HG03139 (cell line): ENCODE measurements at regions not wholly inside any gene's neighbourhood (a gene's known extent, or its start where the extent isn't known, plus 50 kb on each side); places are given as distances from the start of the nearest gene placed in this dataset.
A peak's percentile ranks its signal among the peaks of the same experiment; 100 is the strongest.
"Not testable (repeated sequence)": the region's sequence is repeated elsewhere in the genome, so short reads cannot be mapped to it uniquely, and the experiment has no call there.

Experiments
- ATAC-seq: cut with Tn5 transposase; IDR thresholded peaks from one replicate; pipeline ENCODE4 v1.9.1; 2021; ENCODE audit not compliant: unreplicated experiment

DNA sequence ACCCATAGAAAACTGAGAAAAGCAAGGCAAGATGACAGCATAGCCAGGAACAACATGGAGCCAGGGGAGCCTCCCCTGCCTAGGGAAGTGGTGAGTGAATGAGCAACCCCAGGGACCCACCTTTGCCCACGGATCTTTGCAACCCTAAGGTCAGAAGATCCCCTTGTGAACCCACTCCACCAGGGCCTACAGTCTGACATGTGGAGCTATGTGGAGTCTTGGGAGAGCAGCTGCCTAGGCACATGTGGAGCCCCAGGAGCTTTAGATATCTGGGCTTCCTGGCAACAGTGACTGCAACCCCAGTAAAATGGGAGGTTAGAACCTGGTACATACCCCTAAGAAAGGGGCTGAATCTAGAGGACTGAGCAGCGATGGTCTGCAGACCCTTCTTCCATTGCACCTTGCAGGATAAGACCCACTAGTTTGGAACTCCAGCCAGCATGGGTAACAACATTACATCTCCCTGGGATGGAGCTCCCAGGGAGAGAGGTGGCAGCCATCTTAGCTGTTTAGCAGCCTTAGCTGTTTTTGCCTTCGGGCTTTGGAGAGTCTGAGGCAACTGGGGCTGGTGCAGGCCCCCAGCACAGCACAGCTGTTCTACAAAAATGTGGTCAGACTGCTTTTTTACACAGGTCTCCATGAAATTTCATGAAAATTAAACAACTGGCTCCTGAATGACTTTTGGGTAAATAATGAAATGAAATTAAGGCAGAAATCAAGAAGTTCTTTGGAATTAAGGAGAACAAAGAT, 104.7 kb upstream of the TRIM2 start:
- ATAC-seq = no peak

DNA sequence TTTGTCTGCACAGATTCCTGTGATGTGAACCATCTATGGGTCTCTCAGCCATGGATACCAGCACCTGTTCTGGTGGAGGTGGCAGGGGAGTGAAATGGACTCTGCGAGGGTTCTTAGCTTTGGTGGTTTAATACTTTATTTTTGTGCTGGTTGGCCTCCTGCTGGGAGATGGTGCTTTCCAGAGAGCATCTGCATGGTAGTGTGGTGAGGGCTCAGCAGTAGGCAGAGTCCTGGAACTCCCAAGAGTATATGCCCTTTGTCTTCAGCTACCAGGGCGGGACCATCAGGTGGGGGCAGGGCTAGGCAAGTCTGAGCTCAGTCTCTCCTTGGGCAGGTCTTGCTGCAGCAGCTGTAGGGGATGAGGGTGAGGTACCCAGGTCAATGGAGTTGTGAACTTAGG, 97.5 kb upstream of the TRIM2 start:
- not testable (repeated sequence) for ATAC-seq

DNA sequence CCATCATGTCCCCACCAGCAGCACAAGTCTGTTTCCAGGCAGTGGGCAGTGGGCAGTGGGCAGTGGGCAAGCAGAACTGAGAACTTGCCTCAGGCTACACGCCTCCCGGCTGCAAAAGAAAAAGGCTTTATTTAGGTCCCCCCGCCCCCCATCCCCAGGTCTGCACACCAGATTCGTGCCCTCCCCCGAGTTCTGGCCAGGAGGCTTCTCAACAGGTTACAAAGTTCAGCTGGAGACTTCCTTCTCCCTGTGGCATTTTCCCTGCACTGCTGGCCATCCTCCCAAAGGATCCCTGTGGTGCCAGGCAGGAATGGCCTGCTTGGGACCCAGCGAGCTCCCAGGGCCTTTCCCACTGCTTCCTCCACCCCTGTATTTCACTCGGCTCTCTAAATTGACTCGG, 97.0 kb upstream of the TRIM2 start:
- ATAC-seq = no peak

DNA sequence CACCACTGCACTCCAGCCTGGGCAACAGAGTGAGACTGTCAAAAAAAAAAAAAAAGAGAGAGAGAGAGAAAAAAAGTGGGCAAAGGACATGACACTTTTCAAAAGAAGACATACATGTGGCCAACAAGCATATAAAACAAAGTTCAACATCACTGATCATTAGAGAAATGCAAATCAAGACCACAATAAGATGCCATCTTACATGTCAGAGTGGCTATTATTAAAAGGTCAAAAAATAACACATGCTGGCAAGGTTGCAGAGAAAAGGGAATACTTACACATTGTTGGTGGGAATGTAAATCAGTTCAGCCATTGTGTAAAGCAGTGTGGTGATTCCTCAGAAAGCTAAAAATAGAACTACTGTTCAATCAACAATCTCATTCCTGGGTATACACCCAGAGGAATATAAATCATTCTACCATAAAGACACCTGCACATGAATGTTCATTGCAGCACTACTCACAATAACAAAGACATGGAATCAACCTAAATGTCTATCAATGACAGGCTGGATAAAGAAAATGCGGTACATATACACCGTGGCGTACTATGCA, 94.9 kb upstream of the TRIM2 start:
- no peak for ATAC-seq

DNA sequence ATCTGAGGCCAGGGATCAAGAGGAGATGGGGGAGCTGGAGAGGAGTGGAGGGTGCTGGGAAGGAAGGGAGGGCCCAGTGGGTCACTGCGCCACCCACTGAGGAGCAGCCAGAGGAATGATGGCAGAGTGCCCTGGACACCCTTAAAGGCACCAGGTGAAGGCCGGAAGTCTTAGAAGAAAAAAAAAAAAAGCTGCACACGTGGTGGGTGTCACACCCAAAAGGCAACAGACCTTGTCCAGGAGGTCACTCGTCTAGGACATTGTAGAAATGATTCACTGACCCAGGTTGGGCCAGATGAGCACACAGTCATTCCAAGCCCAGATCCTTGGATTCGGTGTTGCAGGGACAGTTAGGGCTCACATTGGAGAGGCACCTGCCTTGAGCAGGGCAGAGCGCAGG, 93.5 kb upstream of the TRIM2 start:
- ATAC-seq = no peak

DNA sequence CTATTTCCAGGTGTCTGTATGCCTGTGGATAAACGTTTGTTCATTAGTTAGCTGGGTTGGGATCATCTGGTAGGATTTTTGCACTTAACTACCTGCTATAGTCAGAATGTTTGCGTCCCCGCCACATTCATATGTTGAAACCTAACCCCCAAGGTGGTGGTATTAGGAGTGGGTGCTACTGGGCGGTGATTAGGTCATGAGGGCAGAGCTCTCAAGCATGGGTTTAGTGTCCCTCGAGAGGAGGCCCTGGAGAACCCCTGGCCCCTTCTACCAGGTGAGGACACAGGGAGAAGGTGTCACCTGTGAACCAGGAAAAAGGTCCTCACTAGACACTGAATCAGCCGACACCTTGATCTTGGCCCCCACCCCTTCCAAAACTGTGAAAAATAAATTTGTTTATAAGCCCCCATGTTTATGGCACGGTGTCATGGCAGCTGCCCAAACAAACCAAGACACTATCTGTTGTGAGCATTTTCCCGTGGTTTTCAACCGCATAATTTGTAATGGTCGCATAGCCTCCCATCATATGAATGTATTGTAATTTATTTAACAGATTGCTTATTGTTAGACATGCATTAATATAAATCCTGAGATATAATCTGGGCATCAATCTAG, 92.7 kb upstream of the TRIM2 start:
- ATAC-seq = no peak

DNA sequence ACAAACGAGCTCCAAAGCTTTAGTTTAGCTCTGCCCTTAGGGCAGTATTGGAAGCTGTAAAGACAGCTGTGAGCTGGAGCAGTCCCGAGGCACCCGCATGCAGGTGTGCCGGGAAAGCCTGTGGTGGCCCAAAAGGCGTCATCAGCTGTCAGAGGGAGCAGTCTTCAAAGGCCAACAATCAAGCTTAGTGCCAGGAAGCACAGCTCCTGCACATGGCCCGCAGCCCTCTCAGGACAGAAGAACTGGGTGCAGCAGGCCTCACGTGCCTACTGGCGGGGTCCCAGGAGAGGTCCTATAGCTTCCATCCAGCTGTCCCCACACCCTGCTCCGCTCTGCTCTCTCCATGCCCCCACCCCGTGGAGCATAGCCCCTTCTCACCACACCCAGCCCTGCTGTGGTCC, 92.2 kb upstream of the TRIM2 start:
- ATAC-seq = no peak

DNA sequence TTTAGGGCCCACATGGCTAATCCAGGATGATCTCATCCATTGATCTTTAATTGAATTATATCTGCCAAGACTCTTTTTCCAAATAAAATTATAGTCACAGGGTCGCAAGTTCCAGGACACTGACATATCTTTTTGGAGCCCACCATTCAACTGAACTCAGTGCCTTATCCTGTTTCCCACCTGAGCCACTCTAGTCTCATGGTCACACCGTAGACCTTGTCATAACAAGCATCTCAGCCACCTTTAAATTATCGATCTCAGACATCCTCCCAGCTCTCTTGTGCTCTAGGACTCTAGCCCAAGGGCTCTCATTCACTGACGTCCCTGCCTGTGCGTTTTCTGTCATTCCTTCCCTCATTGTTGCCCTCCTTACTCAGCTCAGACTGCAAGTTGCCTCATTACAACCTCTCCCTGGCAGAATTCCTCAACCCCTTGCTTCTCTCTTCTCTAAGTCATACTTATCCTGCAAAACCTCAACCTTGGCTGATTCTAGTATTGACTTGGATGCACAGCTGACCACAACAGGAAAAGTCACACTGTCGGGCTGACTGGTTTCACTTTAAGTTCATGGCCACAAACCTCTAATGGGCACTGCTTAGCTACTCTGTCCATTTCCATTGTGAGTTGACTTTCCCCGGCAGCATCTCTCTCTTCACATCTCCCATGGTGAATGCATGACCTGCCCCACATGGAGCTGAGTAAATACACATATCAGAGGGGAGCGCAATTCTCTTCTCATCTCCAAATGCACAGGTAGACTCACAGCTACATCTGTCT, 91.0 kb upstream of the TRIM2 start:
- no peak for ATAC-seq

DNA sequence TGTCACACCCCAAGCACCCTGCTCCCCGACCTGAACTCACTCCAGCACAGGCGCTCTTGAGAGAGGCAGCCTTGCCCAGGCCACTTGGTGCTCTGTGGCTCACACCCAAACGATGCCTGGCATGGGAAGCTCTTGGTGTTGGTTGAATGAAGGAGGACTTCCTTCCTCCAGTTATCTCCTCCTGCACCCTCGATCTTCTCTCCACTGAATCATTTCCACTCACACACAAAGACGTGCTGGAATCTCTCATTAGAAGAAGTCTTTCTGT, 90.5 kb upstream of the TRIM2 start:
- ATAC-seq = no peak

DNA sequence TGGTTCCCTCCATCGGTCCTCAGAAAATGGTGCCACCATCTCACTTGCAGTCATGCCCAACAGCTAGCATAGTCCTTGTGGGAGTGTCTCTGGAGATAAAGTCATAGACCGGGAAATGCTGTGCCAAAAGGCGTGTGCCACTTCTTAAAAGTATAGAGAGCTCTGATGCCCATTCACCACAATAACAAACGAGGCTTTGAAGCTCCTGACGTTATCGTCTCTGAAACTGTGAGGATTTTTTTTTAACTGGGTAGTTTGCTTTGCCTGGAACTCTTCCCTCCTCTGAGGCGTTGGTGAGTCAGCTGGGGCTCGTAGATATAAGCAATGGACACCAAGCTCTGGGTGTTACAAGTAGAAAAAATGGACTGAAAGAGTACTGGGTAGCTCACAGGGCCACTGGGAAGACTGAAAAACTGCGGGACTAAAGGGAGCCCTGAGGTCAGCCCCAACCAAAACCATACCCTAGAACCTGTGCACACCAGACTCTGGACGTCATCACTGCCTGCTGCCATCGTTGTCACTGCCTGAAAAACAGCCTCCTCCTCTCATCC, 89.4 kb upstream of the TRIM2 start:
- ATAC-seq = no peak

DNA sequence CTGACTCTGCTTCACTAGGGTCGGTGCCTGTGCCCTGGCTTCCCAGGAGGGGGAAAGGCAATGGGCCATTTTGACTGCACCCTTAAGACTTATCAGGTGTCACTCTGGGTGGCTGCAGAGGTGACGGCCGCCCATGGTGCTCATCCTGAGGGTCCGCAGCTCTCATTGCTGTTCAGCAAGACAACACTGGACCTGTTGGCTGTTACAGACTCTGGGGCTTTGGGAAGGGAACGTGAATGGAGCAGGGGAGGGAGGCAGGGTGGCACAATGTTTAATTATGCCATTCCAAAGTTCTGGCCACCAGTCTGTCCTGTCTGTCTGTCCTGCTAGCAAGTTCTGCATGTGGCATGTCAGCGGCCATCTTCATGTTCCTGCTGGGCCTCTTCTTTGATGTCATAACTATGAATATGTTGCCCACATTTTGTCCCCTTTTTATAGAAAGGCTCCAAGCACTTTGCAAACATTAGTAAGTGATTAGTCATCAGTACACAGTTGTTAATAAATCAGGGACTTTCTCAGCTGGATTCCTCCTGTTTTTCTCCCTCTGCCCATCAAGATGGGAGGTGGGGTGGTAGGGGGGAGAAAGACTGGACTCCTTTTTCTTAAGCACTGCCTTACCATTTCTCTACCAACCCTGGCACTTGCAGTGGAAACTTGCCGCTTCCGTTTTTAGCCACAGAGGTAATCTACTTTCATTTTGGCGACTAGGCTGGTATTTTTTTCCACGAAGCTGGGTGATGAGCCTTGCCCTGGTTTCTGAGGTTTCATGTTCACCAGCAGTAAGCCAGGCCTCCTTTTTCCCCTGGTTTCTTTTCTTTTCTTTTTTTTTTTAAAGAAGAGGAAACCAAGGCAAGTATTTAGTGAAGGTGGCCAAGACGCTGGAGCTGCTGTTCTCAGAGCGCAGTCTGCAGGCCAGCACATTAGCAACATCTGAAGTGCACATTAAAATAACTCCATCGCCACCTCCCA, 88.6 kb upstream of the TRIM2 start:
- peak; percentile 70 for ATAC-seq

DNA sequence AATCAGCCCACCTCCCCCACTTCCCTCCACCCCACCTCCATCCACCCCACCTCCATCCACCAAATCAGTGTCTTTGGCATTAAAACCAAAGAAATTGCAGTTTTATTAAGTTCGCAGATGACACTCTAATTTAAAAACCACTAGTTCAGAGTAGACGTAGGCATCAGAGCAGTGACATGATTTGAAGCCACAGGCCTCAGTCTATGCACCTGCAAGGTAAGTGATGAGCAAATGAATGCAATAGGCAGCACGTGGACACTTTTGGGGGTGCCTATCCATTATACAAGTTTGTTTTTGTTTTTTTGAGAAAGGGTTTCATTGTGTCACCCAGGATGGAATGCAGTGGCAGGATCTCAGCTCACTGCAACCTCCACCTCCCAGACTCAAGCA, 88.0 kb upstream of the TRIM2 start:
- no peak for ATAC-seq

DNA sequence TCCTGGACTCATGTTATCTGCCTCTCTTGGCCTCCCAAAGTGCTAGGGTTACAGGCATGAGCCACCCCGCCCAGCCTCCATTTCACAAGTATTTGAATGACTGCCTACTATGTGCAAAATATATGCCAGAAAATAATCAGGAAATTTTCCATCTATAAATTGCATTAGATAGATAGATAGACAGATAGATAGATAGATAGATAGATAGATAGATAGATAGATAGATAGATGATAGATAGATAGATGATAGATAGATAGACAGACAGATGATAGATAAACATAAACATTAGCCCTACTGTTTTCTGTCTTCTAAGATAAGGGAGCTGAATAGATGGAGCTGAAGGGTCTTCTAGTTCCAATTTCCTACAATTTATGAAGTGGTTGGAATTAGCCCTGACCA, 87.4 kb upstream of the TRIM2 start:
- ATAC-seq = no peak

DNA sequence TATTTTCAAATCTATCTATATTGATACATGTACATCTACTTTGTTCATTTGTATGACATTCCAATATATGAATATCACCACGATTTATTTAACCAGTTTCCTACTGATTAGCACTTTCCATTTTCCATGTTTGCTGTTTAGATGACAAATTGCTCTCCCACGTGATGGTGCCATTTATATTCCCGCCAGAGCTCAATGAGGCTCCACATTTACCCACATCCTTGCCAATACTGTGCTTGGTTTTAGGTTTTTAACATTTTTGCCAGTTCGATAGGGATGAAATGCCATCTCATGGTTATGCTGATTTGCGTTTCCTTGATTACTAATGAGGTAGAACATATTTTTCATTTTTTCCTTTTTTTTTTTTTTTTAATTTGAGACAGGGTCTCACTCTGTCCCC, 86.7 kb upstream of the TRIM2 start:
- no peak for ATAC-seq

DNA sequence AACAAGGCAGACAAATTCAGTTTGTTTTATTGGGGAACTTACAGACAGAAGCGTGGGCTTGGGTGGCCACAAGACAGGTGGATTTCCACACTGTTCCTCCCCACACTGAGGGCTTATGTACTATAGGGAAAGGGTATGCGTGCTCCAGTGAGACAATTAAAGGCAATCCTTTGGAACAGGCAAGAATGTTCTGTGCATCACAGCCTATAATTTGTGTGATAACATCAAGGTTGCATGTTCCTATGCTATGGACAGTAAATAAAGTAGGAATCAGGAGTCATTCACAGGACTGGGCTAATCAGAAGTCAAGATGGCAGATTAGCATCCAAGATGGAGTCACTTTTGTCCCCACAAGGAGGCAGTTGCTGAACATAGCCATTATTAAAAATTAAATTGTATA, 84.6 kb upstream of the TRIM2 start:
- ATAC-seq = no peak

DNA sequence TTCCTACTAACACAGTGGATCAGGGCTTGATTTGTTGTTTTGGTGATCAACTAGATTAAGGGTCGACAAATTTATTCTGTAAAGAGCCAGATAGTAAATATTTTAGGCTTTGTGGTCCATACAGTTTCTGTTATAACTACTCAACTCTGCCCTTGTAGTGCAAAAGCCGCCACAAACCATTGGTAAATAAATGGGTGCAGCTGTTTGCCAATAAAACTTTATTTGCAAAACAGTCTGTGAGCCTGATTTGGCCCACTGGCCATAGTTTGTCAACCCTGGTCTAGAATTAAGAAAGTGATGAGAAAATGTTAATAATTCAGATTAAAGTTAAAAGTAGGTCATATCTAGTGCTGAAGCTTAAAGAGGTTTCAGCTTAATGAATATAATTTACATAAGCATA, 84.0 kb upstream of the TRIM2 start:
- no peak for ATAC-seq

DNA sequence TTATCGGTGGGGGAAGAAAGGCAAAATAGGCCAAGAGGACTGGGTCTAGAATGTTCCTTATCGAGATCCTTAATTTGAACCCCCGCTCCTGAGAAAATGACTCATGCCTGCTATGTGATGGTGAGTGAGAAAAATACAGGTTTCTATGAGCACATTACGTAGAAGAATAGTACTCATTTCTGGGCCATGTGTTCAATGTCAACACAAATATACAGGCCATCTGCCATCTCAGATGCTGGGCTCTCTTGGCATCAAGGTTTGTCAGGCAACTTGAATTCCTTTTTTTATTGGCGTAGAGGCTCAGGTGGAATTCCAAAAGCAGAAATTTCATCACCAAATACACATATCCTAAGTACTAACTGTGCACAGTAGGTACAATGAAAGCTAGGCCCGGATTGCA, 81.4 kb upstream of the TRIM2 start:
- ATAC-seq = no peak

DNA sequence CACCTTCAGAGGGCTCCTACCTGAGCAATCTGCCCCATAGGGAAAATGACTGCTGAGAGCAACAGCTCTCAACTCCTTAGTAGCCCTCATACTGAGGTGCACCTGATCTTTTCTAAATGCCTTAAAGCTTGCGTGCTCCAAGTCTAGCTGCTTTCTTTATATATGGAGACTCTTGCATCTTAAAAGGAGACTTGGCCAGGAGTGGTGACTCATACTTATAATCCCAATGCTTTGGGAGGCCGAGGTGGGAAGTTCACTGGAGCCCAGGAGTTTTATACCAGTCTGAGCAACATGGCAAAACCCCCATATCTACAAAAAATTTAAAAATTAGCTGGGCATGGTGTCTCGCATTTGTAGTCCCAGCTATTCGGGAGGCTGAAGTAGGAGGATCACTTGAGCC, 78.1 kb upstream of the TRIM2 start:
- ATAC-seq = no peak

DNA sequence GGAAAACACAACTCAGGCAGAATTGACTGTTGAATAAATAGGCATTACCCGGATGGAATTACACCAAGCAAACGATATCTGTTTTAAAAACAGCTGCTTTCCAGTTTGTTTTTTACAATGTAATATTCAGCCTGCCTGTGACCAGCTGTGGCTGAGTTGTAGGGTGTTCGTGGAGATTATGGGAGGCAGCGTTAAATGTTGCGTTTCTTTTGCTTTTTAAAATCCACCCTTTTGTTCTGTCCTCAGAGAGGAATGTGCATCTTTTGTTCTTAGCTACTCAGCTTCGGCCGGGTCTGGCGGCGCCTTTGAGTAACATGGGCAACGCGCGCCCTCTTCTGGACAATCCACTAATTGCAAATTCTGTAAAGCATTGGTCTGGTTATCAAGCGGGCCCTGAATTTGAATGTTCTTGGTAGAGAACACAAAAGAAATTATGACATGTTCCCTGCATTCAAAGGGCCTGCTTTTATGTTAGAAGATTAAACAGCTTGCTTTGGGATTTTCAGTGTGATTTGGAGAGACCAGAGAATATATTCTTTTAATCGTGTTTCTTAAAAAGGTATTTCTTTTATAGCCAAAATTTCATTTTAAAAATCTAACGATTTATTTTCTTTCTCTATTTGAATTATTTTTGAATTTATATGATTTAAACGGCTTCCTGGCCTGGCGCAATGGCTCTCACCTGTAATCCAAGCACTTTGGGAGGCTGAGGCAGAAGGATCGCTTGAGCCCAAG, 76.3 kb upstream of the TRIM2 start:
- peak; percentile 72 for ATAC-seq

DNA sequence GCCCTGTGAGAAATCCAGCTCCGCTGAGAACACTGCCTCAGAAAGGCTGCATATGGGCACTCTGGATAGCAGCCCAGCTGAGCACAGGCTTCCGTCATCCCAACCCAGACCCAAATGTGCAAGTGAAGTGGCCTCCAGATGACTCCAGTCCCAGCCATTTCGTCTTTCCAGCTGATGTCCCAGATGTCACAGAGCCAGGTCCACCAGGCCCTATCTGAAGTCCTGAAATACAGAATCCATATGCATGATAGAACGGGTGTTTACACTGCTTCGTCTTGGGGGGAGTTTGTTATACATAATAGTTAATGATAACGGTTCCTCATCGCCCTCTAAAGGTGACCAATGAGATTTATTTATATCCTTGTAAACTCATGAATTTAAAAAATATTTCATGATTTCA, 72.6 kb upstream of the TRIM2 start:
- ATAC-seq = no peak
